Sigmoid colon (tissue), 4 donors: ENCODE measurements at regions not wholly inside any gene's neighbourhood (a gene's known extent, or its start where the extent isn't known, plus 50 kb on each side); places are given as distances from the start of the nearest gene placed in this dataset.

ENCODE experiments used
- EP300 ChIP-seq, 4 donors: sonication (generic); formaldehyde crosslinking; IDR thresholded peaks; one replicate each; pipeline ENCODE4 v1.6.1; 2017; ENCODE audit warnings: antibody characterized with exemption in 4 of 4
- POLR2A ChIP-seq, 2 donors: fragments of 450-650 bp; IDR thresholded peaks; one replicate each; pipeline ENCODE4 v1.6.1; 2016; ENCODE audit warnings: antibody characterized with exemption in 2 of 2, mild to moderate bottlenecking in 2 of 2, moderate library complexity in 2 of 2
- POLR2AphosphoS5 ChIP-seq, 4 donors: sonication (generic); formaldehyde crosslinking; IDR thresholded peaks; one replicate each; pipeline ENCODE4 v1.6.1; 2017; ENCODE audit warnings: antibody characterized with exemption in 4 of 4
- TF ChIP-seq, protein P1 (sequence below), 4 experiments: fragments of 450-650 bp in 3 of 4; fragments of 200-600 bp in 1 of 4; IDR thresholded peaks; one replicate each; pipeline ENCODE4 v1.5.1; 2016 to 2019; ENCODE audit warnings: antibody characterized with exemption in 4 of 4, mild to moderate bottlenecking in 3 of 4, moderate library complexity in 2 of 4

DNA sequence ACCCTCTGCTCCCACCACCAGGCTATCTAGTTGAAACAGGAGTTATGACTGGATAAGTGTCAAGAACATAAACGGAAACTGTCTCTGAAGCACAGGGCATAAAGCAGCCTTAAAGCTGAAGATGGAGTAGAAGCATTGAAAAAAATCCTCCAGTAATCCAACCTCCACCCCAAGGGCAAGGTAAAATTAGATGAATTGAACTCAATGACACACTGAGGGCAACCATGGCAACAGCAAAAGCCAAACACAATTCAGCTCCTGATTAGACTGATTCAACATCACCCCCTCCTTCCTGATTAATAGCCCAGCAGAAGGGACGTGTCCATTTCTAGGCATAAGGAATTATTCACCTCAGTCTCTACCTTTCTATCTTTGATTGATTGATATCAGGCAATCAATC is 183.2 kb upstream of the MAP3K1 start:
- TF ChIP-seq EP300 (IDR thresholded peaks at IDR 0.05): no peak
- TF ChIP-seq POLR2A (IDR thresholded peaks at IDR 0.05): no peak
- TF ChIP-seq, protein P1, sequence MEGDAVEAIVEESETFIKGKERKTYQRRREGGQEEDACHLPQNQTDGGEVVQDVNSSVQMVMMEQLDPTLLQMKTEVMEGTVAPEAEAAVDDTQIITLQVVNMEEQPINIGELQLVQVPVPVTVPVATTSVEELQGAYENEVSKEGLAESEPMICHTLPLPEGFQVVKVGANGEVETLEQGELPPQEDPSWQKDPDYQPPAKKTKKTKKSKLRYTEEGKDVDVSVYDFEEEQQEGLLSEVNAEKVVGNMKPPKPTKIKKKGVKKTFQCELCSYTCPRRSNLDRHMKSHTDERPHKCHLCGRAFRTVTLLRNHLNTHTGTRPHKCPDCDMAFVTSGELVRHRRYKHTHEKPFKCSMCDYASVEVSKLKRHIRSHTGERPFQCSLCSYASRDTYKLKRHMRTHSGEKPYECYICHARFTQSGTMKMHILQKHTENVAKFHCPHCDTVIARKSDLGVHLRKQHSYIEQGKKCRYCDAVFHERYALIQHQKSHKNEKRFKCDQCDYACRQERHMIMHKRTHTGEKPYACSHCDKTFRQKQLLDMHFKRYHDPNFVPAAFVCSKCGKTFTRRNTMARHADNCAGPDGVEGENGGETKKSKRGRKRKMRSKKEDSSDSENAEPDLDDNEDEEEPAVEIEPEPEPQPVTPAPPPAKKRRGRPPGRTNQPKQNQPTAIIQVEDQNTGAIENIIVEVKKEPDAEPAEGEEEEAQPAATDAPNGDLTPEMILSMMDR (IDR thresholded peaks at IDR 0.05): no peak
- no peak for TF ChIP-seq POLR2AphosphoS5 (IDR thresholded peaks at IDR 0.05)
